ENCODE measurements at regions not wholly inside any gene's neighbourhood (a gene's known extent, or its start where the extent isn't known, plus 50 kb on each side); places are given as distances from the start of the nearest gene placed in this dataset.

- no peak overlapping the region for H3K27ac Mint-ChIP-seq
- no peak overlapping the region for H3K4me3 Mint-ChIP-seq (ENCODE audit: low read depth)
- peaks cover 7% of the 10 kb centered on the region for H3K9me3 Mint-ChIP-seq (ENCODE audit: low read depth)
- no peak for TF ChIP-seq CTCF (IDR thresholded peaks at IDR 0.05; ENCODE audit: unreplicated experiment)
- H3K27me3 Mint-ChIP-seq: peaks cover 33% of the 10 kb centered on the region
- no peaks in the 10 kb centered on the region for H3K36me3 Mint-ChIP-seq (ENCODE audit: insufficient read depth)
- no peaks in the 10 kb centered on the region for H3K4me1 Mint-ChIP-seq (ENCODE audit: low read depth)
- DNase-seq (ENCODE audit: low spot score, unreplicated experiment): no peak
These were observed 469.6 kb upstream of the MYT1L start for GRCh38 chr2:2800697-2801096.

- no peak for DNase-seq (ENCODE audit: low spot score, unreplicated experiment)
- no peaks in the 10 kb centered on the region for H3K36me3 Mint-ChIP-seq (ENCODE audit: insufficient read depth)
- peaks cover 7% of the 10 kb centered on the region for H3K9me3 Mint-ChIP-seq (ENCODE audit: low read depth)
- no peak overlapping the region for H3K27ac Mint-ChIP-seq
- no peak for TF ChIP-seq CTCF (IDR thresholded peaks at IDR 0.05; ENCODE audit: unreplicated experiment)
- H3K4me3 Mint-ChIP-seq (ENCODE audit: low read depth): no peak overlapping the region
- peaks cover 31% of the 10 kb centered on the region for H3K27me3 Mint-ChIP-seq
- H3K4me1 Mint-ChIP-seq (ENCODE audit: low read depth): no peaks in the 10 kb centered on the region
These were observed 468.9 kb upstream of the MYT1L start for GRCh38 chr2:2800001-2800400.

DNA sequence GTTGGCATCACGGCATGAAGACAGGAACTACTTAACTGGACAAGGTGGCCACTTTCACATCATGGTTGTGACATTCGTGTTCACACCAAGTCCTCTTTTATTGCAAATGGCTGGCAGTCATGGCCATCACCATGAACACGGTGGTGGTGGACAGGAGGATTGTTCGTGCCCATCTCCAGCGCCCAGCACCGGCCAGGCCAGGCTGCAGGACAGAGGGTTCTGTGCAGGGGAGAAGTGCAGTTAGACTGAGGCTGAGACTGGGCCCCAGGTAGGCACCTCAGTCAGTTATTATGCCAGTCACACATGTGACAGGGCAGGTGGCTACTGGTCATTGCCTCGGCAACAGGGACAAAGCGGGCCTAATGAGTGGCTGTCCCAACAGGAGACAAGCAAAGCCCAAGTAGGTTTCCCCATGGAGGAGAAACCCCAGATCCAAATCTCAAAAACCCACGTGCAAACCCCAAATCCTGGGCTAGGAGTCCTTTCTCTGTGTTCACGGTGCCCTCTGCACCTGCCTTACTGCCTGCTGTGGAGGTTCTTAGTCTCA, 468.1 kb upstream of the MYT1L start:
- H3K36me3 Mint-ChIP-seq (ENCODE audit: insufficient read depth): no peaks in the 10 kb centered on the region
- no peak for TF ChIP-seq CTCF (IDR thresholded peaks at IDR 0.05; ENCODE audit: unreplicated experiment)
- DNase-seq (ENCODE audit: low spot score, unreplicated experiment): no peak
- H3K4me1 Mint-ChIP-seq (ENCODE audit: low read depth): no peaks in the 10 kb centered on the region
- H3K27me3 Mint-ChIP-seq: peaks cover 28% of the 10 kb centered on the region
- H3K9me3 Mint-ChIP-seq (ENCODE audit: low read depth): peaks cover 7% of the 10 kb centered on the region
- H3K4me3 Mint-ChIP-seq (ENCODE audit: low read depth): no peak overlapping the region
- H3K27ac Mint-ChIP-seq: no peak overlapping the region

- no peak for TF ChIP-seq CTCF (IDR thresholded peaks at IDR 0.05; ENCODE audit: unreplicated experiment)
- Mint-ChIP-seq H3K27ac (no peak overlapping the region), H3K9me3 (ENCODE audit: low read depth) (peaks cover 7% of the 10 kb centered on the region), H3K36me3 (ENCODE audit: insufficient read depth) (no peaks in the 10 kb centered on the region), H3K4me3 (ENCODE audit: low read depth) (no peak overlapping the region), H3K4me1 (ENCODE audit: low read depth) (no peaks in the 10 kb centered on the region), H3K27me3 (peaks cover 28% of the 10 kb centered on the region)
- DNase-seq (ENCODE audit: low spot score, unreplicated experiment): no peak
These were observed 467.3 kb upstream of the MYT1L start for GRCh38 chr2:2798337-2798736.

DNA sequence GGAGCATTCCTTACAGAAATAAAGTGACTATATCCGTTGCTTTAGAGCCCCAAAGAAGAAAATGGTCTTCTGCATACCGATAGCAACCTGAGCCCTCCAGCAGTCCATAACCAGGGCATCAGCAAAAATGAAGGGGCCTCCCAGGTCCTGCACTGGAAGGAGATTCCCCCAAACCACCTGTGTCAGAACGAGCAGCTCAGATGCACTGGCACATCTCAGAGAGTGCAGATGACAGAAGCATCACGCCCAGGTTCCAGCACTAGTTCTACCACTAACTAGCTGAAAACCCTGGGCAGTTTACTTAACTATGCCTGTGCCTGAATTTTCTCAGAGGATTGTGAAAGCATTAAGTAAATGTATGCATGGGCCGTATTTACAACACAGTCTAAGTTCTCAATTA, 466.7 kb upstream of the MYT1L start:
- Mint-ChIP-seq H3K4me3 (ENCODE audit: low read depth) (no peak overlapping the region), H3K27ac (no peak overlapping the region)
- TF ChIP-seq CTCF (IDR thresholded peaks at IDR 0.05; ENCODE audit: unreplicated experiment): no peak

More for the DNA sequence above, 466.7 kb upstream of the MYT1L start:
- Mint-ChIP-seq H3K36me3 (ENCODE audit: insufficient read depth) (no peaks in the 10 kb centered on the region), H3K9me3 (ENCODE audit: low read depth) (peaks cover 7% of the 10 kb centered on the region), H3K4me1 (ENCODE audit: low read depth) (no peaks in the 10 kb centered on the region), H3K27me3 (peaks cover 28% of the 10 kb centered on the region)
- DNase-seq (ENCODE audit: low spot score, unreplicated experiment): no peak

All from progenitor cell of endocrine pancreas (in vitro differentiated cells).